Upper lobe of left lung (tissue), 4 donors: ENCODE measurements at regions not wholly inside any gene's neighbourhood (a gene's known extent, or its start where the extent isn't known, plus 50 kb on each side); places are given as distances from the start of the nearest gene placed in this dataset.

ENCODE experiments used
- POLR2A ChIP-seq, 4 donors: fragments of 450-650 bp; IDR thresholded peaks; one replicate each; pipeline ENCODE4 v1.5.1; 2016 to 2017; ENCODE audit warnings: antibody characterized with exemption in 4 of 4, mild to moderate bottlenecking in 2 of 4
- POLR2AphosphoS5 ChIP-seq, 2 donors: sonication (generic); formaldehyde crosslinking; IDR thresholded peaks; one replicate each; pipeline ENCODE4 v1.5.1; 2017; ENCODE audit warnings: antibody characterized with exemption in 2 of 2

- TF ChIP-seq POLR2AphosphoS5 (IDR thresholded peaks at IDR 0.05) (no peak), POLR2A (IDR thresholded peaks at IDR 0.05) (no peak)
Observed at GRCh38 chr13:40119852-40120251, 464.4 kb downstream of the COG6 start.
